Esophagus (tissue), 2 donors: ENCODE measurements at regions not wholly inside any gene's neighbourhood (a gene's known extent, or its start where the extent isn't known, plus 50 kb on each side); places are given as distances from the start of the nearest gene placed in this dataset.

Experiments used
- H3K27ac ChIP-seq, 2 donors: one replicate each; pipeline ENCODE4 v1.5.1; 2013; ENCODE audit warnings: low read depth in 2 of 2, mild to moderate bottlenecking in 2 of 2, inconsistent platforms in 1 of 2, low read length in 1 of 2, moderate library complexity in 1 of 2
- H3K27me3 ChIP-seq, 2 donors: one replicate each; pipeline ENCODE4 v1.6.1; 2013; ENCODE audit warnings: low read length in 2 of 2, control low read depth in 1 of 2, mild to moderate bottlenecking in 1 of 2; ENCODE audit not compliant: insufficient read depth in 2 of 2, control insufficient read depth in 1 of 2
- H3K36me3 ChIP-seq, 2 donors: one replicate each; pipeline ENCODE4 v1.6.1; 2013; ENCODE audit warnings: low read length in 1 of 2; ENCODE audit not compliant: control insufficient read depth in 2 of 2, insufficient read depth in 2 of 2
- H3K4me1 ChIP-seq, 2 donors: one replicate each; pipeline ENCODE4 v1.6.1; 2013; ENCODE audit warnings: low read length in 1 of 2; ENCODE audit not compliant: control insufficient read depth in 2 of 2, insufficient read depth in 2 of 2
- H3K4me3 ChIP-seq, 2 donors: one replicate each; pipeline ENCODE4 v1.5.1; 2013; ENCODE audit warnings: low read length in 2 of 2, mild to moderate bottlenecking in 2 of 2, low read depth in 1 of 2, moderate library complexity in 1 of 2
- H3K9me3 ChIP-seq, 2 donors: one replicate each; pipeline ENCODE4 v1.6.1; 2013; ENCODE audit warnings: mild to moderate bottlenecking in 2 of 2, low read depth in 1 of 2, low read length in 1 of 2, moderate library complexity in 1 of 2; ENCODE audit not compliant: control insufficient read depth in 2 of 2, insufficient read depth in 1 of 2
- WGBS, 2 donors: extraction: QIAGEN DNeasy Blood & Tissue Kit; methylation state at CpG; one replicate each; pipeline ENCODE4 v1.1.7; 2013; 5-methylcytosine and 5-hydroxymethylcytosine counted together
- donor health status: healthy with polysubstance abuse.
- donor health status: Bipolar disorder and iron deficiency.

GRCh38 chr2:12264146-12264545 is 452.6 kb upstream of the TRIB2 start:
- WGBS, 2 donors, result 70 to 90% methylated on average over 1 of the region's 1 CpG
- Histone ChIP-seq H3K36me3 (no peaks in the 10 kb centered on the region), H3K4me3 (no peak overlapping the region), H3K27ac (no peak overlapping the region), H3K4me1 (no peaks in the 10 kb centered on the region), H3K9me3 (no peaks in the 10 kb centered on the region), H3K27me3 (no peaks in the 10 kb centered on the region)

- 89 to 90% methylated on average over 1 of the region's 1 CpG for WGBS, 2 donors
- no peaks in the 10 kb centered on the region for H3K9me3 ChIP-seq
- no peak overlapping the region for H3K4me3 ChIP-seq
- no peaks in the 10 kb centered on the region for H3K27me3 ChIP-seq
- no peak overlapping the region for H3K27ac ChIP-seq
- no peaks in the 10 kb centered on the region for H3K4me1 ChIP-seq
- no peaks in the 10 kb centered on the region for H3K36me3 ChIP-seq
Observed at GRCh38 chr2:12265646-12266045, 451.1 kb upstream of the TRIB2 start.

GRCh38 chr2:12267042-12267441 is 449.7 kb upstream of the TRIB2 start:
- no peaks in the 10 kb centered on the region for H3K36me3 ChIP-seq
- H3K9me3 ChIP-seq, result no peaks in the 10 kb centered on the region
- 92 to 93% methylated on average over 3 of the region's 3 CpGs for WGBS, 2 donors
- no peaks in the 10 kb centered on the region for H3K4me1 ChIP-seq
- H3K27ac ChIP-seq, result no peak overlapping the region
- no peaks in the 10 kb centered on the region for H3K27me3 ChIP-seq
- H3K4me3 ChIP-seq, result no peak overlapping the region

GRCh38 chr2:12269041-12269972 is 447.4 kb upstream of the TRIB2 start:
- Histone ChIP-seq H3K36me3 (no peaks in the 10 kb centered on the region), H3K27ac (no peak overlapping the region), H3K9me3 (no peaks in the 10 kb centered on the region), H3K4me1 (no peaks in the 10 kb centered on the region), H3K27me3 (no peaks in the 10 kb centered on the region), H3K4me3 (no peak overlapping the region)
- 74 to 81% methylated on average over 7 of the region's 7 CpGs for WGBS, 2 donors

GRCh38 chr2:12270876-12271588 is 445.7 kb upstream of the TRIB2 start:
- 57 to 69% methylated on average over 4 of the region's 4 CpGs for WGBS, 2 donors
- Histone ChIP-seq H3K27me3 (no peaks in the 10 kb centered on the region), H3K27ac (no peak overlapping the region), H3K4me1 (no peaks in the 10 kb centered on the region), H3K4me3 (no peak overlapping the region), H3K36me3 (no peaks in the 10 kb centered on the region), H3K9me3 (no peaks in the 10 kb centered on the region)

DNA sequence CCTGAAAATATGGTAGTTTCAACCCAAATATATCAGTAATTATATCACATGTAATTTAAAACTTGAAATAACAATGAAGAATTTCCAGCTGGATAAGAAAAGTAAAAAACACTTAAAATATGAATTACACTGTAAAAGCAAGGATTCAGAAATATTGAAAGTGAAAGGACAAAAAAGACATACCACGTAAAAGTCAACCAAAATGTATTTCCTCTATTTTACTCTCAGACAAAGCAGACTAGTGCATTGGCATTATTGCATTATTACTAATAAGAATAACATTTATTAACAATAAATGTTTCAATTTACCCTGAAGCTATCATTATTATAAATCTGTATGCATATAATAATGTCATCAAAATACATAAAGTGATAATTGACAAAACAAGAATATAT is 445.1 kb upstream of the TRIB2 start:
- Histone ChIP-seq H3K4me1 (no peaks in the 10 kb centered on the region), H3K27ac (no peak overlapping the region), H3K9me3 (no peaks in the 10 kb centered on the region), H3K36me3 (no peaks in the 10 kb centered on the region), H3K27me3 (no peaks in the 10 kb centered on the region), H3K4me3 (no peak overlapping the region)
- WGBS, 2 donors, result 61 to 68% methylated on average over 1 of the region's 1 CpG

DNA sequence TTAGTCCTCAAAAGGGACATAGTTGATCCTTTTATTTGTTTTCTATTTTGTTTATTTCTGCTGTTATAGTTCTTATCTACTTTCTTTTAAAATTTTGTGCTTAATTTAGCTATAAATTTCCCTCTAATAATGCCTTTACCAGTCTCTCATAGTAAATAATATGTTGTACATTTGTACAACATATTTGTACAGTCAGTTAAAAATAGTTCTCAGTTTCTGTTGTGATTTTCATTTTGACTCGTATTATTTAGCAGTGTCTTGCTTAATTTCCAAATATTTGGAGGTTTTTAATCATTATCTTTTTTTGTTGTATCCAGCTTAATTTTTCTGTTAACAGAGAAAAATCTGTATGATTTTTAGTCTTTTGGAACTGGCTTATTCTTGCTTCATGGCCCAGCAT is 443.6 kb upstream of the TRIB2 start:
- WGBS, 2 donors, result 0 to 43% methylated on average over 1 of the region's 1 CpG
- Histone ChIP-seq H3K4me1 (no peaks in the 10 kb centered on the region), H3K9me3 (no peaks in the 10 kb centered on the region), H3K4me3 (no peak overlapping the region), H3K27me3 (no peaks in the 10 kb centered on the region), H3K27ac (no peak overlapping the region), H3K36me3 (no peaks in the 10 kb centered on the region)

- Histone ChIP-seq H3K4me3 (no peak overlapping the region), H3K27ac (no peak overlapping the region), H3K4me1 (no peaks in the 10 kb centered on the region), H3K36me3 (no peaks in the 10 kb centered on the region), H3K27me3 (no peaks in the 10 kb centered on the region), H3K9me3 (no peaks in the 10 kb centered on the region)
- 91 to 93% methylated on average over 1 of the region's 1 CpG for WGBS, 2 donors
Observed at GRCh38 chr2:12274591-12274990, 442.1 kb upstream of the TRIB2 start.

DNA sequence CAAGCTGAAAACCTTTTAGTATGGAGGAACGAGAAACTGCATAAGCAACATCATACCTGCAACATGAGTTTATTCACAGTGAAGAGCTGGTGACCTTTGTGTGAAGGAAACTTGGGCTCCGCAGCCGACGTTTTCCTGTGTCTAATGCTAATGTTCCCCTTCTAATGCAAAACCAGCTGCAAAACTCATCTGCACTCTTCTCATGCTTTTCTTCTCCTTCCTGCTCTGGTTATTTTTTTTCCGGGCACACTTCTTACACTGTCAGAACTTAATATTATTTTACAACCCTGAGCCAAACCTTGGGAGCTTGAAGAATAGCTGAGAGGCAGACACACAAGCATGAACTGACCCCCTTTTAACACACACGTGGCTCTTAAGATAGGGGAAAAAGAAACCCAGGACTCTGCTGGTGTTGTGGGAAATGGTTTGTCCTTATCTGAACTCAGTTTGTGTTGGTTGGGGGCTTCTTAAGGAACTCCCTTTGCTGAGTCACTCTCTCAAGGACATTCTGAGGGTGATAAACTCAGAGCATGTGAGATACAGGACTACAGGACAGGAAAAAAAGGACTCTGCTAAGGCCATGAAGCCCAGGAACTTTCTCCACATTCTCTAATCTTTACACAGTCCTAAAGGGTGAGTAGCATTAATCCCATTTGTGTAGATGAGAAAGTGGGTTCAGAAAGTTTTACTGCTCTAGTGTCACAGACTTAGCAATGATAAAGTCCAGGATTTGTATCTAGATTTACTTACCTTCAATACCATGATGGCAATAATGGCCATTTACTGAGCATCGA is 439.3 kb upstream of the TRIB2 start:
- H3K27me3 ChIP-seq, result no peaks in the 10 kb centered on the region
- H3K9me3 ChIP-seq, result no peaks in the 10 kb centered on the region
- WGBS, 2 donors, result 73 to 81% methylated on average over 7 of the region's 7 CpGs

More for the DNA sequence above, 439.3 kb upstream of the TRIB2 start:
- H3K27ac ChIP-seq, result no peak overlapping the region
- H3K4me3 ChIP-seq, result no peak overlapping the region
- no peaks in the 10 kb centered on the region for H3K36me3 ChIP-seq
- no peaks in the 10 kb centered on the region for H3K4me1 ChIP-seq
